Upper lobe of left lung (tissue), 4 donors: ENCODE measurements at regions not wholly inside any gene's neighbourhood (a gene's known extent, or its start where the extent isn't known, plus 50 kb on each side); places are given as distances from the start of the nearest gene placed in this dataset.

Experiments
- CTCF ChIP-seq, 6 experiments: fragments of 450-650 bp in 4 of 6; fragments of 200-600 bp in 2 of 6; sonication (generic) in 2 of 6; IDR thresholded peaks; one replicate each; pipeline ENCODE4 v1.5.1; 2016 to 2019; ENCODE audit warnings: antibody characterized with exemption in 6 of 6
- EP300 ChIP-seq, 4 donors: sonication (generic); formaldehyde crosslinking; IDR thresholded peaks; one replicate each; pipeline ENCODE4 v1.5.1; 2017; ENCODE audit warnings: antibody characterized with exemption in 4 of 4, control low read depth in 2 of 4
- POLR2A ChIP-seq, 4 donors: fragments of 450-650 bp; IDR thresholded peaks; one replicate each; pipeline ENCODE4 v1.5.1; 2016 to 2017; ENCODE audit warnings: antibody characterized with exemption in 4 of 4, mild to moderate bottlenecking in 2 of 4
- POLR2AphosphoS5 ChIP-seq, 2 donors: sonication (generic); formaldehyde crosslinking; IDR thresholded peaks; one replicate each; pipeline ENCODE4 v1.5.1; 2017; ENCODE audit warnings: antibody characterized with exemption in 2 of 2

GRCh38 chrX:39465467-39465866, 632.3 kb downstream of the BCOR start:
- TF ChIP-seq CTCF (IDR thresholded peaks at IDR 0.05), result no peak
- no peak for TF ChIP-seq POLR2A (IDR thresholded peaks at IDR 0.05)
- TF ChIP-seq EP300 (IDR thresholded peaks at IDR 0.05), result no peak
- TF ChIP-seq POLR2AphosphoS5 (IDR thresholded peaks at IDR 0.05), result no peak
